ENCODE measurements at regions not wholly inside any gene's neighbourhood (a gene's known extent, or its start where the extent isn't known, plus 50 kb on each side); places are given as distances from the start of the nearest gene placed in this dataset.

- no peaks in the 10 kb centered on the region for H4K20me1 ChIP-seq (ENCODE audit: insufficient read depth)
- no peaks in the 10 kb centered on the region for H3F3A ChIP-seq (ENCODE audit: insufficient read depth)
- H3K27ac ChIP-seq: no peak overlapping the region
- H3K9me2 ChIP-seq (ENCODE audit: insufficient read depth): no peaks in the 10 kb centered on the region
- H3K79me2 ChIP-seq (ENCODE audit: insufficient read depth): no peaks in the 10 kb centered on the region
- H3K4me2 ChIP-seq (ENCODE audit: unreplicated experiment): no peak overlapping the region
- no peak overlapping the region for H3K9ac ChIP-seq
- no peak for DNase-seq
- no peaks in the 10 kb centered on the region for H3K9me3 ChIP-seq (ENCODE audit: low read depth)
- in situ Hi-C loops (cut with MboI): no loop called here
- no peaks in the 10 kb centered on the region for H3K27me3 ChIP-seq (replicated peaks; ENCODE audit: insufficient read depth)
- no peaks in the 10 kb centered on the region for H3K4me1 ChIP-seq (ENCODE audit: insufficient read depth)
- H3K4me3 ChIP-seq: no peak overlapping the region
- no peak for TF ChIP-seq EZH2phosphoT487 (IDR thresholded peaks at IDR 0.05; ENCODE audit: insufficient read depth, low read depth)
- no peak for TF ChIP-seq EZH2 (IDR thresholded peaks at IDR 0.05; ENCODE audit: insufficient read depth, poor library complexity, severe bottlenecking)
- H2AFZ ChIP-seq: no peak overlapping the region
- no peaks in the 10 kb centered on the region for H3K36me3 ChIP-seq (ENCODE audit: low read depth)
Observed at GRCh38 chr1:233485385-233485784, 128.5 kb upstream of the KCNK1 start.

GRCh38 chr1:233485809-233486398, 128.0 kb upstream of the KCNK1 start:
- Histone ChIP-seq H3K27ac (no peak overlapping the region), H4K20me1 (ENCODE audit: insufficient read depth) (no peaks in the 10 kb centered on the region), H3K9me3 (ENCODE audit: low read depth) (no peaks in the 10 kb centered on the region), H3K9ac (no peak overlapping the region), H3K4me2 (ENCODE audit: unreplicated experiment) (no peak overlapping the region), H3K4me1 (ENCODE audit: insufficient read depth) (no peaks in the 10 kb centered on the region), H3K4me3 (no peak overlapping the region), H3K36me3 (ENCODE audit: low read depth) (no peaks in the 10 kb centered on the region), H3K79me2 (ENCODE audit: insufficient read depth) (no peaks in the 10 kb centered on the region), H2AFZ (no peak overlapping the region), H3K27me3 (replicated peaks; ENCODE audit: insufficient read depth) (no peaks in the 10 kb centered on the region), H3K9me2 (ENCODE audit: insufficient read depth) (no peaks in the 10 kb centered on the region), H3F3A (ENCODE audit: insufficient read depth) (no peaks in the 10 kb centered on the region)
- TF ChIP-seq EZH2 (IDR thresholded peaks at IDR 0.05; ENCODE audit: insufficient read depth, poor library complexity, severe bottlenecking) (no peak), EZH2phosphoT487 (IDR thresholded peaks at IDR 0.05; ENCODE audit: insufficient read depth, low read depth) (no peak)
- WGBS, 2 experiments (ENCODE audit: low coverage in 1 of 2, low lambda C conversion rate in 2 of 2, missing lambda C conversion rate in 2 of 2): 5 to 8% methylated on average over 3 of the region's 3 CpGs
- in situ Hi-C loops (cut with MboI): no loop called here
- DNase-seq: no peak

- H3K9ac ChIP-seq: no peak overlapping the region
- H3K4me1 ChIP-seq (ENCODE audit: insufficient read depth): no peaks in the 10 kb centered on the region
- no peak for TF ChIP-seq EZH2phosphoT487 (IDR thresholded peaks at IDR 0.05; ENCODE audit: insufficient read depth, low read depth)
- no peak for TF ChIP-seq EZH2 (IDR thresholded peaks at IDR 0.05; ENCODE audit: insufficient read depth, poor library complexity, severe bottlenecking)
- no peaks in the 10 kb centered on the region for H3K27me3 ChIP-seq (replicated peaks; ENCODE audit: insufficient read depth)
- H3K9me2 ChIP-seq (ENCODE audit: insufficient read depth): no peaks in the 10 kb centered on the region
- H3K27ac ChIP-seq: no peak overlapping the region
- no peaks in the 10 kb centered on the region for H3K79me2 ChIP-seq (ENCODE audit: insufficient read depth)
- H3K4me2 ChIP-seq (ENCODE audit: unreplicated experiment): no peak overlapping the region
- H3K4me3 ChIP-seq: no peak overlapping the region
- DNase-seq: no peak
- in situ Hi-C loops (cut with MboI): no loop called here
- no peaks in the 10 kb centered on the region for H3K36me3 ChIP-seq (ENCODE audit: low read depth)
- H3F3A ChIP-seq (ENCODE audit: insufficient read depth): no peaks in the 10 kb centered on the region
- no peak overlapping the region for H2AFZ ChIP-seq
- no peaks in the 10 kb centered on the region for H4K20me1 ChIP-seq (ENCODE audit: insufficient read depth)
- no peaks in the 10 kb centered on the region for H3K9me3 ChIP-seq (ENCODE audit: low read depth)
Observed at GRCh38 chr1:233487408-233487807, 126.5 kb upstream of the KCNK1 start.

GRCh38 chr1:233489411-233489810, 124.5 kb upstream of the KCNK1 start:
- WGBS, 2 experiments (ENCODE audit: low coverage in 1 of 2, low lambda C conversion rate in 2 of 2, missing lambda C conversion rate in 2 of 2): 30 to 34% methylated on average over 4 of the region's 4 CpGs
- H3F3A ChIP-seq (ENCODE audit: insufficient read depth): no peaks in the 10 kb centered on the region
- no peak for DNase-seq
- in situ Hi-C loops (cut with MboI): no loop called here
- TF ChIP-seq EZH2 (IDR thresholded peaks at IDR 0.05; ENCODE audit: insufficient read depth, poor library complexity, severe bottlenecking) (no peak), EZH2phosphoT487 (IDR thresholded peaks at IDR 0.05; ENCODE audit: insufficient read depth, low read depth) (no peak)
- no peaks in the 10 kb centered on the region for H4K20me1 ChIP-seq (ENCODE audit: insufficient read depth)
- H3K36me3 ChIP-seq (ENCODE audit: low read depth): no peaks in the 10 kb centered on the region
- H3K9me2 ChIP-seq (ENCODE audit: insufficient read depth): no peaks in the 10 kb centered on the region
- H2AFZ ChIP-seq: no peak overlapping the region
- H3K4me3 ChIP-seq: no peak overlapping the region
- H3K9ac ChIP-seq: no peak overlapping the region
- H3K9me3 ChIP-seq (ENCODE audit: low read depth): no peaks in the 10 kb centered on the region
- no peaks in the 10 kb centered on the region for H3K79me2 ChIP-seq (ENCODE audit: insufficient read depth)
- H3K4me2 ChIP-seq (ENCODE audit: unreplicated experiment): no peak overlapping the region
- H3K27me3 ChIP-seq (replicated peaks; ENCODE audit: insufficient read depth): 0 out of 2 replicates have a peak, but pooled peaks cover 9% of the 10 kb centered on the region
- no peak overlapping the region for H3K27ac ChIP-seq
- H3K4me1 ChIP-seq (ENCODE audit: insufficient read depth): no peaks in the 10 kb centered on the region

- no peaks in the 10 kb centered on the region for H3K4me1 ChIP-seq (ENCODE audit: insufficient read depth)
- H2AFZ ChIP-seq: no peak overlapping the region
- H3K4me2 ChIP-seq (ENCODE audit: unreplicated experiment): no peak overlapping the region
- H3K9me2 ChIP-seq (ENCODE audit: insufficient read depth): no peaks in the 10 kb centered on the region
- H3K4me3 ChIP-seq: no peak overlapping the region
- no peak overlapping the region for H3K9ac ChIP-seq
- in situ Hi-C loops (cut with MboI): no loop called here
- DNase-seq: no peak
- TF ChIP-seq EZH2phosphoT487 (IDR thresholded peaks at IDR 0.05; ENCODE audit: insufficient read depth, low read depth) (no peak), EZH2 (IDR thresholded peaks at IDR 0.05; ENCODE audit: insufficient read depth, poor library complexity, severe bottlenecking) (no peak)
- no peaks in the 10 kb centered on the region for H3K79me2 ChIP-seq (ENCODE audit: insufficient read depth)
- no peaks in the 10 kb centered on the region for H3K36me3 ChIP-seq (ENCODE audit: low read depth)
- H3K27me3 ChIP-seq (replicated peaks; ENCODE audit: insufficient read depth): 0 out of 2 replicates have a peak, but pooled peaks cover 9% of the 10 kb centered on the region
- H3K27ac ChIP-seq: no peak overlapping the region
- H3F3A ChIP-seq (ENCODE audit: insufficient read depth): no peaks in the 10 kb centered on the region
- H3K9me3 ChIP-seq (ENCODE audit: low read depth): no peaks in the 10 kb centered on the region
- 7 to 12% methylated on average over 2 of the region's 2 CpGs for WGBS, 2 experiments (ENCODE audit: low coverage in 1 of 2, low lambda C conversion rate in 2 of 2, missing lambda C conversion rate in 2 of 2)
- H4K20me1 ChIP-seq (ENCODE audit: insufficient read depth): no peaks in the 10 kb centered on the region
Observed at GRCh38 chr1:233490488-233490887, 123.4 kb upstream of the KCNK1 start.

All from GM23248 (cell line).